Endothelial cell of umbilical vein (primary cell): ENCODE measurements at regions not wholly inside any gene's neighbourhood (a gene's known extent, or its start where the extent isn't known, plus 50 kb on each side); places are given as distances from the start of the nearest gene placed in this dataset.

ENCODE experiments used
- FOS ChIP-seq: IDR thresholded peaks from 2 replicates; pipeline ENCODE4 v1.6.1; 2011; ENCODE audit warnings: mild to moderate bottlenecking, low read length, moderate library complexity, borderline replicate concordance; ENCODE audit not compliant: insufficient read depth
- TF ChIP-seq, protein P1 (sequence below), 2 donors: IDR thresholded peaks; 1 replicate in 1 of 2; 2 replicates in 1 of 2; pipeline ENCODE4 v1.5.1; 2011; ENCODE audit warnings: low read length in 2 of 2, mild to moderate bottlenecking in 2 of 2, moderate library complexity in 2 of 2, control low read depth in 1 of 2, inconsistent platforms in 1 of 2, low read depth in 1 of 2; ENCODE audit not compliant: insufficient read depth in 1 of 2; ENCODE audit errors: extremely low read depth in 1 of 2

DNA sequence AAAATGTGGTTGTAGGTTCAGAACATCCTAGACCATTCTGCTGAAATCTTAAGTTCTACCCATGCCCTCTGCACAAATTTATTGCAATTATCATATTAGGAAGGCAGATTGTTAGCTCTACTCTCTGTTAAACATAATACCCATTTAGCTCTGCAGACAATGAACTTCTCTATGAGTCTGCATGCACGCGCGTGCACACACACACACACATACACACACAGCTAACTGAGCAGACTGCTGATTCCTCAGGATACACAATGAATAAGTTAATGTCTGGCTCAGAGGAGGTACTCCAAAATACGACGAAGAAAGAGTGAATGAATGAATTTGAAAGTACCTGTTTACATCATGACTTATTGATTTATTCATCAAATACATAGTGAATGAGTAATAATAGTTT is 276.2 kb upstream of the SORCS1 start:
- TF ChIP-seq FOS: no peak
- TF ChIP-seq, protein P1, sequence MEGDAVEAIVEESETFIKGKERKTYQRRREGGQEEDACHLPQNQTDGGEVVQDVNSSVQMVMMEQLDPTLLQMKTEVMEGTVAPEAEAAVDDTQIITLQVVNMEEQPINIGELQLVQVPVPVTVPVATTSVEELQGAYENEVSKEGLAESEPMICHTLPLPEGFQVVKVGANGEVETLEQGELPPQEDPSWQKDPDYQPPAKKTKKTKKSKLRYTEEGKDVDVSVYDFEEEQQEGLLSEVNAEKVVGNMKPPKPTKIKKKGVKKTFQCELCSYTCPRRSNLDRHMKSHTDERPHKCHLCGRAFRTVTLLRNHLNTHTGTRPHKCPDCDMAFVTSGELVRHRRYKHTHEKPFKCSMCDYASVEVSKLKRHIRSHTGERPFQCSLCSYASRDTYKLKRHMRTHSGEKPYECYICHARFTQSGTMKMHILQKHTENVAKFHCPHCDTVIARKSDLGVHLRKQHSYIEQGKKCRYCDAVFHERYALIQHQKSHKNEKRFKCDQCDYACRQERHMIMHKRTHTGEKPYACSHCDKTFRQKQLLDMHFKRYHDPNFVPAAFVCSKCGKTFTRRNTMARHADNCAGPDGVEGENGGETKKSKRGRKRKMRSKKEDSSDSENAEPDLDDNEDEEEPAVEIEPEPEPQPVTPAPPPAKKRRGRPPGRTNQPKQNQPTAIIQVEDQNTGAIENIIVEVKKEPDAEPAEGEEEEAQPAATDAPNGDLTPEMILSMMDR (IDR thresholded peaks at IDR 0.05; ENCODE audit: extremely low read depth in 1 of 2, insufficient read depth in 1 of 2, low read depth in 1 of 2, low read length in 2 of 2): no peak
